Ishikawa (cell line): ENCODE measurements at regions not wholly inside any gene's neighbourhood (a gene's known extent, or its start where the extent isn't known, plus 50 kb on each side); places are given as distances from the start of the nearest gene placed in this dataset.

Experiments
- CREB1 ChIP-seq: IDR thresholded peaks from 2 replicates; pipeline ENCODE4 v1.6.1; 2012; ENCODE audit warnings: low read depth
- EP300 ChIP-seq: IDR thresholded peaks from 2 replicates; pipeline ENCODE4 v1.6.1; 2012; ENCODE audit warnings: borderline replicate concordance
- MAX ChIP-seq: IDR thresholded peaks from 2 replicates; pipeline ENCODE4 v1.6.1; 2012
- RAD21 ChIP-seq: IDR thresholded peaks from 2 replicates; pipeline ENCODE4 v1.6.1; 2012; ENCODE audit warnings: low read depth
- TF ChIP-seq, protein P1 (sequence below): IDR thresholded peaks from 2 replicates; pipeline ENCODE4 v1.6.1; 2012; ENCODE audit warnings: low read depth, mild to moderate bottlenecking

- TF ChIP-seq RAD21, result no peak
- no peak for TF ChIP-seq CREB1
- TF ChIP-seq, protein P1, sequence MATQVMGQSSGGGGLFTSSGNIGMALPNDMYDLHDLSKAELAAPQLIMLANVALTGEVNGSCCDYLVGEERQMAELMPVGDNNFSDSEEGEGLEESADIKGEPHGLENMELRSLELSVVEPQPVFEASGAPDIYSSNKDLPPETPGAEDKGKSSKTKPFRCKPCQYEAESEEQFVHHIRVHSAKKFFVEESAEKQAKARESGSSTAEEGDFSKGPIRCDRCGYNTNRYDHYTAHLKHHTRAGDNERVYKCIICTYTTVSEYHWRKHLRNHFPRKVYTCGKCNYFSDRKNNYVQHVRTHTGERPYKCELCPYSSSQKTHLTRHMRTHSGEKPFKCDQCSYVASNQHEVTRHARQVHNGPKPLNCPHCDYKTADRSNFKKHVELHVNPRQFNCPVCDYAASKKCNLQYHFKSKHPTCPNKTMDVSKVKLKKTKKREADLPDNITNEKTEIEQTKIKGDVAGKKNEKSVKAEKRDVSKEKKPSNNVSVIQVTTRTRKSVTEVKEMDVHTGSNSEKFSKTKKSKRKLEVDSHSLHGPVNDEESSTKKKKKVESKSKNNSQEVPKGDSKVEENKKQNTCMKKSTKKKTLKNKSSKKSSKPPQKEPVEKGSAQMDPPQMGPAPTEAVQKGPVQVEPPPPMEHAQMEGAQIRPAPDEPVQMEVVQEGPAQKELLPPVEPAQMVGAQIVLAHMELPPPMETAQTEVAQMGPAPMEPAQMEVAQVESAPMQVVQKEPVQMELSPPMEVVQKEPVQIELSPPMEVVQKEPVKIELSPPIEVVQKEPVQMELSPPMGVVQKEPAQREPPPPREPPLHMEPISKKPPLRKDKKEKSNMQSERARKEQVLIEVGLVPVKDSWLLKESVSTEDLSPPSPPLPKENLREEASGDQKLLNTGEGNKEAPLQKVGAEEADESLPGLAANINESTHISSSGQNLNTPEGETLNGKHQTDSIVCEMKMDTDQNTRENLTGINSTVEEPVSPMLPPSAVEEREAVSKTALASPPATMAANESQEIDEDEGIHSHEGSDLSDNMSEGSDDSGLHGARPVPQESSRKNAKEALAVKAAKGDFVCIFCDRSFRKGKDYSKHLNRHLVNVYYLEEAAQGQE, result no peak
- no peak for TF ChIP-seq MAX
- no peak for TF ChIP-seq EP300
Measured at GRCh38 chrX:23251043-23251442, 83.6 kb upstream of the PTCHD1 start.
